ENCODE measurements at regions not wholly inside any gene's neighbourhood (a gene's known extent, or its start where the extent isn't known, plus 50 kb on each side); places are given as distances from the start of the nearest gene placed in this dataset.

- no peak for DNase-seq (ENCODE audit: low read depth in 2 of 2)
Measured at GRCh38 chr14:55734731-55735130, 154.7 kb downstream of the KTN1 start.

- DNase-seq (ENCODE audit: low read depth in 2 of 2) = no peak
Measured at GRCh38 chr14:55739967-55740648, 160.1 kb downstream of the KTN1 start.

- no peak for DNase-seq (ENCODE audit: low read depth in 2 of 2)
Measured at GRCh38 chr14:55740649-55740989, 160.6 kb downstream of the KTN1 start.

GRCh38 chr14:55741240-55741639, 161.2 kb downstream of the KTN1 start:
- no peak for DNase-seq (ENCODE audit: low read depth in 2 of 2)

DNA sequence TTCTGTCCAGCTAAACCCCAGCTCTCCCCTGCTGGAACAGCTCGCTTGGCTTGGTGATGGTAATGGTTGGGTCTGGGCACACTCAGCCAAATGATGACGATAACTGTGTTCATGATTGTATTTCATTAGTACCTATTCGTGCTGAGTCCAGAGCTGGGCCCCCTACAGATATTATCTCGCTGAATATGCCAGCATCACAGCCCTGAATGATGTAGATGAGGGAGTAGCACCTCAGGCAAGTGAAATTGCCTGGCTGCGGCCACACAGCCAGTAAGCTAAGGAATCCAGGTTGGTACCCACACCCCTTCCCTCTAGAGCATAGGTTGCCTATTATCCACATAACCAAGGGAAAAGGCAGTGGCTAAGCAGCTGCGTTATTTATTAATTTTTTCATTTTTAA, 163.5 kb downstream of the KTN1 start:
- no peak for DNase-seq (ENCODE audit: low read depth in 2 of 2)

GRCh38 chr14:55744321-55744720, 164.3 kb downstream of the KTN1 start:
- DNase-seq (ENCODE audit: low read depth in 2 of 2) = no peak

DNA sequence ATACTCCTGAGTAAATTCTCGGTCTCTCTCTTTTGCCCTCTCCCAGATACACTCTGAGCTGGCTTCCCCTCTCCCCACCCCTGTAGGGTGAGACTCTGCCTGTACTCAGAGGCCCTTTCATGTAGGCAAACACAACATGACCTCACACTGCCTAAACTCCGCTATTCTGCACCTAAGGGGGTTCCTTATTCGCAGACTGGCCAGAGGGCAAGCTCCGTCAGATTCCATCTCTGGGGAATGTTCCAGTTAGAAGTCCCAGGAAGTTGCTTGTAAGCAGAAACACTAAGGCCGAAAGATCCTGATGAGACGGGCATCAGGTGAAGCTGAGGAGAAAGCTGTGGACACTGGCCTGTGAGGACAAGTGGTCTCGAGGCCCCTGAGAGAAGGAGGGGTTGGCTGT, 165.9 kb downstream of the KTN1 start:
- no peak for DNase-seq (ENCODE audit: low read depth in 2 of 2)

DNA sequence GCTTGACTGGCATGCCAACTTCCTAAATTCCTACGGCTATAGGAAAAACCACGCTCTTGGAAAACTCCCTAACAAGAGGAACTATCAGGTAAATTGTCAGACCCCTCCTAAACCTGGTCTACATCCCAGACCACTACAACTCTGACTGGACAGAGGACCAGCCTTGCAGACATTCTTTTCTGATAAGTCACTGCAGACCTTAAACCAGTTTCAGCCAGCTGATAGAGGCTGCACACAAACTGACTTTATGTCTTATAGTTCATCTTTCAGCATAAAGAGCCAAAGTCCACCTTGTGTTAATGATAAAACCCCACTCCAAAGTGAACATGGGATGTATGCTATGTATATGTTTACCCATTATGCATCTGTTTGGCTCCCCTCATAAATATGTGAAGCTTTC, 166.6 kb downstream of the KTN1 start:
- DNase-seq (ENCODE audit: low read depth in 2 of 2) = no peak

DNA sequence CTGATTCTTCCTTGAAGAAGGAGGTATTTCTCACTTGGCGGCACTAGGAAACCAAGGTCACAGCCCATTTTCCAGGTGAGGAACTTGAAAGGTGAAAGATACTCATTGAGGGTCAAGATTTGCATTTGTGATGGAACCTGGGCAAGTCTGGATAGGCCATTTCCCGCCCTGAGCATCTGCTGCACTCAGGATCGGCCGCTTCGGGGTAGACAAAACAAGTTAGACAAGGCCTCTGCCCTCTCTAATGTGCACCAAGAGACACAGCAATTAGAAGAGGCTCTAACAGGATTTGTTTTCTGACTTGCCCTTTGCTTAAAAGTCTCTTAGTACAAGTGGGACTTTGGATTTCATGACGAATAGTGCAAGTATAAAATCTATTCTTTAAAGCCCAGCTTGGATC, 167.2 kb downstream of the KTN1 start:
- DNase-seq (ENCODE audit: low read depth in 2 of 2) = no peak

DNA sequence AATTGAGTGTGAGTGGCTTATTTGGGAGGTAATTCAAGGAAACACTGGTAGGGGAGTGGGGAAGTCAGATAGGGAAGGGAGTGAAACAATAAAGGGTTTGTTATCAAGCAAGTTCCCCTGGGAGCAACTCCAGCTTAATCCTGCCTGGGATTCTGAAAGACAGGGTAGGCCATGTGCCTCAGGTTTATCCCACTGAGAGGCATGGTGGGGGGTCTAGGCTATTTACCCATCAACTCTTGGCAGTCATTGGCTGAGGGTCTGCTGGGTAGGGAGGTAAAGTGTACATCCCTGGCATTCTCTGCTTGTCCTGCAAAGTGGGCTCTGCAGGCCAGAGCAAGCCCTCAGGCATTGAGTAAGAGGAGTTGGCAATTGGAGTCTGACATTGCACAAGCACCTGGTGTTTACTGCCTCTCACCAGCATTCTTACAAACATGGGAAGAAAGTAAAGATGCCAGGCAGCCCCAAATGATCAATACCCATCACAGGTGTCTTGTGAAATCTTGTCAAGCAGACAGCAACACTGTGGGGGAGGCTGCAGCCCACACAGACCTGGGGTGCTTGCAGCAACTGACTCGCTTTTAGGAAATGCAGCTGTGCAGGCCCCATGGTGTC, 169.3 kb downstream of the KTN1 start:
- no peak for DNase-seq (ENCODE audit: low read depth in 2 of 2)

DNA sequence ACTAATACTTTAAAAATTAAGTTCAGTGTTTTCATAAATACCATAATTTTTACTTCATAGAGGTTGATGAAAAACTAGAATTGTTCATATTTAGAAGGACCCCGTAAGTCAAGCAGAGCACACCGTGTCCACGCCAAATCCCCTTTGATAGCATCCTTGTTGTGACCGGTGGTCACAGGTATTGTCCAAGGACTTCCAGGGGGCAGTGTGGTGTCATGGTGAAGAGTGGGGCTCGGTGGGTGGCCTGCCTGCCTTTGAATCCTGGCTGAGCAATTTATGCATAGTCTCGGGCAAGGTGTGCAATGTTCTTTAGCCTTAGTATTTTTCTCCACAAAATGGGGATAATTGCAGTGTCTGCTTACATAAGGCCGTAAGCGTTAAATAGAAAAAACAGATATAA, 169.9 kb downstream of the KTN1 start:
- DNase-seq (ENCODE audit: low read depth in 2 of 2) = no peak

- no peak for DNase-seq (ENCODE audit: low read depth in 2 of 2)
Measured at GRCh38 chr14:55752580-55753390, 172.8 kb downstream of the KTN1 start.

DNA sequence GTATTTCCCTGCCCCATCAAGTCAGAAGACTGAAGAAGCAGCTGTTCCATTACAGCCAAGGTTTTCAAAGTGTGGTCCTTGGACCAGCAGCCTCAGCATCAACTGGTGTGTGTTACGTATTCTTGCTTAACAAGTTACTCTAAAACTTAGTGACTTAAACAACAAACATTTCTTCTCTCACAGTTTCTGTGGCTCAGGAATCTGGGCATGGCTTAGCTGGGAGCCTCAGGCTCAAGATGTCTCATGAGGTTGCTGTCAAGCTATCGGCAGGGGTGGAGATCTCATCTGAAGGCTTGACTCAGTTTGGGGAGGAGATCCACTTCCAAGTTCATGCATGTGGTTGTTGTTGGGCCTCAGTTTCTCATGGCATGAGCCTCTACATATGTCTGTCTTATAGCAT, 174.5 kb downstream of the KTN1 start:
- no peak for DNase-seq (ENCODE audit: low read depth in 2 of 2)

DNA sequence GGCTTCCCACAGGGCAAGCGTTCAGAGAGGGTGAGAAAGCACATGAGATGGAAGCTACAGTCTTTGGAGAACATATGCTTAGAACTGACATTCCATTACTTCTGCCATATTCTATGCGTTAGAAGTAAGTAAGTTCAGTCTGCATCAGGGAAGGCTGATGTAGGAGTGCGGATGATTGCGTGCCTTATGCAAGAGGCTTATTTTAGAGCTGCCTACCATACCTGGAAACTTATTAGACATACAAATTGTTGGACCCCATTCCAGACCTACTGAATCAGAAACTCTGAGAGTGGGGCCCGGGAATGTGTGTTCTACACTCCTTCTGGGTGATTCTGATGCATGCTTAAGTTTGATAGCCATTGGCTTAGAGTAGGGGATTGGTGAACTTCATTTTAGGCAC, 174.9 kb downstream of the KTN1 start:
- no peak for DNase-seq (ENCODE audit: low read depth in 2 of 2)

DNA sequence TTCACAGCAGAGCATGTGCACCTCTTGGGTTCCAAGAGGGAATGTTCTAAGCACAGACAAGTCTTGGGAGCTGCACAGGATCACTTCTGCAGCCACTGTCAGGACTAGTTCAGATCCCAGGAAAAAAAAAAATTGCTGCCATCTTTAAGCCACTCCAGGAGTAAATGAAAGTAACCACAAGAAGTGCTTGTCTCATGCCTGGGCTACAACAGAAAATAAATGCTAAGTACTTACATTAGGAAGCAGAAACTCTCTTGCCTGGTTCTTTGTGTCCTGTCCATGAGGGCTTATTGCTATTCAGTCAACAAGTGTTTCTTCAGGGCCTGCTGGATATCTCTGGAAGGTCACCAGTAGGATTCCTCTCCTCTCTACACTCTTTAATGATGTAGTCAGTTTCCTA, 176.1 kb downstream of the KTN1 start:
- DNase-seq (ENCODE audit: low read depth in 2 of 2) = no peak

GRCh38 chr14:55756557-55756956, 176.6 kb downstream of the KTN1 start:
- DNase-seq (ENCODE audit: low read depth in 2 of 2) = no peak

GRCh38 chr14:55758796-55759195, 178.8 kb downstream of the KTN1 start:
- DNase-seq (ENCODE audit: low read depth in 2 of 2) = no peak

- no peak for DNase-seq (ENCODE audit: low read depth in 2 of 2)
Measured at GRCh38 chr14:55760789-55761566, 181.0 kb downstream of the KTN1 start.

GRCh38 chr14:55761651-55762050, 181.6 kb downstream of the KTN1 start:
- DNase-seq (ENCODE audit: low read depth in 2 of 2) = no peak

GRCh38 chr14:55762595-55763232, 182.7 kb downstream of the KTN1 start:
- no peak for DNase-seq (ENCODE audit: low read depth in 2 of 2)

- DNase-seq (ENCODE audit: low read depth in 2 of 2) = no peak
Measured at GRCh38 chr14:55764784-55765183, 184.8 kb downstream of the KTN1 start.

DNA sequence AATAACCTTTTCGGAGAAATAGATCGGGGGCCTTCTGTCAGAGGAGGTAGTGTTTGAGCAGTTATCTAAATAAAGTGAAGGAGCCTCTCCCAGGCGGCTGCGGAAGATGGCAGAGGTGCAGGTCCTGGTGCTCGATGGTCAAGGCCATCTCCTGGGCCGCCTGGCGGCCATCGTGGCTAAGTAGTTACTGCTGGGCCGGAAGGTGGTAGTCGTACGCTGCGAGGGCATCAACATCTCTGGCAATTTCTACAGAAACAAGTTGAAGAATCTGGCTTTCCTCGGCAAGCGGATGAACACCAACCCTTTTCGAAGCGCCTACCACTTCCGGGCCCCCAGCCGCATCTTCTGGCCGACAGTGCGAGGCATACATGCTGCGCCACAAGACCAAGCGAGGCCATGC, 186.1 kb downstream of the KTN1 start:
- DNase-seq (ENCODE audit: low read depth in 2 of 2) = no peak

Measured in stimulated activated CD8-positive, alpha-beta memory T cell treated with anti-CD3 and anti-CD28 coated beads, Interleukin-15, amount 100 ng/mL, for 4 hours (primary cell).